Activated CD4-positive, alpha-beta T cell treated with anti-CD3 and anti-CD28 coated beads for 36 hours (primary cell): ENCODE measurements at regions not wholly inside any gene's neighbourhood (a gene's known extent, or its start where the extent isn't known, plus 50 kb on each side); places are given as distances from the start of the nearest gene placed in this dataset.
"Not testable (repeated sequence)": the region's sequence is repeated elsewhere in the genome, so short reads cannot be mapped to it uniquely, and the experiment has no call there.

Experiments
- ATAC-seq: fragments of 200-7000 bp; cut with Tn5 transposase; one replicate; pipeline ENCODE4 v1.10.0; 2021; ENCODE audit warnings: mild to moderate bottlenecking, moderate library complexity
- CTCF ChIA-PET: fragments of 350-600 bp; sonication (Branson Sonifier 250); formaldehyde crosslinking; loops from one replicate; lab custom pipeline; 2021; ENCODE audit warnings: antibody characterized with exemption; lab: Charles Lee
- POLR2A ChIA-PET: fragments of 350-600 bp; sonication (Branson Sonifier 250); formaldehyde crosslinking; loops from one replicate; lab custom pipeline; 2021; ENCODE audit warnings: antibody characterized with exemption, inconsistent platforms; lab: Charles Lee
- DNase-seq: peaks from one replicate; pipeline ENCODE4 v3.0.0-alpha.2; 2020
- H3K27ac Mint-ChIP-seq: one replicate; pipeline ENCODE4 v1.8.0; 2021; ENCODE audit warnings: mixed read lengths
- H3K27me3 Mint-ChIP-seq: one replicate; pipeline ENCODE4 v1.8.0; 2021; ENCODE audit warnings: mixed read lengths
- H3K36me3 Mint-ChIP-seq: one replicate; pipeline ENCODE4 v1.8.0; 2021; ENCODE audit warnings: low read depth, mixed read lengths
- H3K4me1 Mint-ChIP-seq: one replicate; pipeline ENCODE4 v1.8.0; 2021; ENCODE audit warnings: mixed read lengths
- H3K4me3 Mint-ChIP-seq: one replicate; pipeline ENCODE4 v1.8.0; 2021; ENCODE audit warnings: mild to moderate bottlenecking, moderate library complexity, mixed read lengths
- H3K9me3 Mint-ChIP-seq: one replicate; pipeline ENCODE4 v1.8.0; 2021; ENCODE audit warnings: low read depth, mixed read lengths
- intact Hi-C, 2 experiments: fragments of 100-400 bp; cut with DNase I in 1 of 2; cut with micrococcal nuclease in 1 of 2; formaldehyde crosslinking; loops; one replicate each; pipeline versions ENCODE4 v1.14.2 to v1.15.1; 2022 to 2024; cut with DNase I, micrococcal nuclease

GRCh38 chr3:82177774-82178173, 416.3 kb upstream of the GBE1 start:
- ATAC-seq = no peak
- CTCF ChIA-PET = no interaction called here

GRCh38 chr3:82165266-82165665, 403.8 kb upstream of the GBE1 start:
- ChIA-PET POLR2A (no interaction called here), CTCF (no interaction called here)
- no peak for DNase-seq
- H3K9me3 Mint-ChIP-seq = no peaks in the 10 kb centered on the region
- no peak overlapping the region for H3K4me3 Mint-ChIP-seq
- H3K4me1 Mint-ChIP-seq = no peaks in the 10 kb centered on the region
- H3K27ac Mint-ChIP-seq = no peak overlapping the region
- H3K36me3 Mint-ChIP-seq = no peaks in the 10 kb centered on the region
- intact Hi-C loops = no loop called here
- no peaks in the 10 kb centered on the region for H3K27me3 Mint-ChIP-seq
- no peak for ATAC-seq

More at GRCh38 chr3:82177774-82178173, 416.3 kb upstream of the GBE1 start:
- no peak overlapping the region for H3K27ac Mint-ChIP-seq
- no peak overlapping the region for H3K4me3 Mint-ChIP-seq
- no peaks in the 10 kb centered on the region for H3K9me3 Mint-ChIP-seq
- H3K4me1 Mint-ChIP-seq = no peaks in the 10 kb centered on the region
- POLR2A ChIA-PET = no interaction called here
- intact Hi-C loops = no loop called here
- DNase-seq = no peak
- no peaks in the 10 kb centered on the region for H3K27me3 Mint-ChIP-seq
- no peaks in the 10 kb centered on the region for H3K36me3 Mint-ChIP-seq

- Mint-ChIP-seq H3K4me3 (no peak overlapping the region), H3K4me1 (no peaks in the 10 kb centered on the region), H3K27ac (no peak overlapping the region), H3K36me3 (no peaks in the 10 kb centered on the region), H3K27me3 (no peaks in the 10 kb centered on the region), H3K9me3 (no peaks in the 10 kb centered on the region)
- ATAC-seq (no peak), DNase-seq (no peak)
- intact Hi-C loops = no loop called here
- CTCF ChIA-PET = interaction anchor here (0.7 kb wide), 1 partner anchor 86 kb away, joined by 3 read pairs; no protein-coding TSS in a partner anchor
- POLR2A ChIA-PET = no interaction called here
Measured at GRCh38 chr3:82163907-82164520, 402.6 kb upstream of the GBE1 start.

GRCh38 chr3:82157952-82158351, 396.5 kb upstream of the GBE1 start:
- intact Hi-C loops = no loop called here
- Mint-ChIP-seq H3K27ac (no peak overlapping the region), H3K36me3 (no peaks in the 10 kb centered on the region), H3K4me3 (no peak overlapping the region), H3K4me1 (no peaks in the 10 kb centered on the region), H3K27me3 (peaks cover 3% of the 10 kb centered on the region), H3K9me3 (peaks cover 3% of the 10 kb centered on the region)
- no peak for DNase-seq
- ATAC-seq = no peak
- ChIA-PET CTCF (no interaction called here), POLR2A (no interaction called here)

GRCh38 chr3:82153892-82154291, 392.4 kb upstream of the GBE1 start:
- H3K27me3 Mint-ChIP-seq, H3K27ac Mint-ChIP-seq, CTCF ChIA-PET, DNase-seq, H3K9me3 Mint-ChIP-seq, intact Hi-C loops, H3K36me3 Mint-ChIP-seq, H3K4me1 Mint-ChIP-seq, H3K4me3 Mint-ChIP-seq, POLR2A ChIA-PET, ATAC-seq: not testable (repeated sequence)

- H3K9me3 Mint-ChIP-seq = no peaks in the 10 kb centered on the region
- POLR2A ChIA-PET = no interaction called here
Measured at GRCh38 chr3:82145742-82146141, 384.3 kb upstream of the GBE1 start.

GRCh38 chr3:82144811-82145210, 383.4 kb upstream of the GBE1 start:
- Mint-ChIP-seq H3K27ac (no peak overlapping the region), H3K4me3 (no peak overlapping the region), H3K36me3 (no peaks in the 10 kb centered on the region), H3K27me3 (no peaks in the 10 kb centered on the region), H3K4me1 (no peaks in the 10 kb centered on the region), H3K9me3 (no peaks in the 10 kb centered on the region)
- CTCF ChIA-PET = interaction anchor here (1.0 kb wide), 1 partner anchor 235 kb away, joined by 3 read pairs; no protein-coding TSS in a partner anchor
- POLR2A ChIA-PET = no interaction called here
- DNase-seq (no peak), ATAC-seq (no peak)
- intact Hi-C loops = no loop called here

More at GRCh38 chr3:82145742-82146141, 384.3 kb upstream of the GBE1 start:
- CTCF ChIA-PET = interaction anchor here (0.6 to 1.0 kb wide), 2 partner anchors 16 to 236 kb away, joined by 3 read pairs; no protein-coding TSS in a partner anchor
- Mint-ChIP-seq H3K4me1 (no peaks in the 10 kb centered on the region), H3K27me3 (no peaks in the 10 kb centered on the region), H3K4me3 (no peak overlapping the region), H3K36me3 (no peaks in the 10 kb centered on the region), H3K27ac (no peak overlapping the region)
- intact Hi-C loops = no loop called here
- ATAC-seq = no peak
- no peak for DNase-seq

GRCh38 chr3:82143661-82144412, 382.4 kb upstream of the GBE1 start:
- no peaks in the 10 kb centered on the region for H3K9me3 Mint-ChIP-seq
- intact Hi-C loops = no loop called here
- H3K36me3 Mint-ChIP-seq = no peaks in the 10 kb centered on the region
- no peaks in the 10 kb centered on the region for H3K4me1 Mint-ChIP-seq
- no peak overlapping the region for H3K27ac Mint-ChIP-seq
- no peak for DNase-seq
- no peak for ATAC-seq
- no peak overlapping the region for H3K4me3 Mint-ChIP-seq
- ChIA-PET CTCF (interaction anchor here (0.5 kb wide), 1 partner anchor 32 kb away, joined by 3 read pairs; no protein-coding TSS in a partner anchor), POLR2A (no interaction called here)
- no peaks in the 10 kb centered on the region for H3K27me3 Mint-ChIP-seq

- Mint-ChIP-seq H3K27me3 (no peaks in the 10 kb centered on the region), H3K36me3 (no peaks in the 10 kb centered on the region), H3K4me1 (no peaks in the 10 kb centered on the region), H3K27ac (no peak overlapping the region), H3K4me3 (no peak overlapping the region), H3K9me3 (no peaks in the 10 kb centered on the region)
- ChIA-PET CTCF (no interaction called here), POLR2A (no interaction called here)
- DNase-seq = no peak
- intact Hi-C loops = no loop called here
- no peak for ATAC-seq
Measured at GRCh38 chr3:82141592-82141991, 380.1 kb upstream of the GBE1 start.

GRCh38 chr3:82137861-82138260, 376.4 kb upstream of the GBE1 start:
- intact Hi-C loops = loop anchor here in 1 of 2 experiments (10.0 kb wide), 1 partner anchor 833 kb away; no protein-coding TSS in a partner anchor

GRCh38 chr3:82137050-82137449, 375.6 kb upstream of the GBE1 start:
- Mint-ChIP-seq H3K4me1 (no peaks in the 10 kb centered on the region), H3K27ac (no peak overlapping the region), H3K36me3 (no peaks in the 10 kb centered on the region), H3K27me3 (peaks cover 2% of the 10 kb centered on the region), H3K9me3 (no peaks in the 10 kb centered on the region), H3K4me3 (no peak overlapping the region)
- DNase-seq = no peak
- no peak for ATAC-seq
- ChIA-PET POLR2A (no interaction called here), CTCF (interaction anchor here (0.7 kb wide), 2 partner anchors 143 to 179 kb away, joined by 3 to 4 read pairs; no protein-coding TSS in a partner anchor)
- intact Hi-C loops = loop anchor here in 1 of 2 experiments (10.0 kb wide), 1 partner anchor 832 kb away; no protein-coding TSS in a partner anchor

More at GRCh38 chr3:82137861-82138260, 376.4 kb upstream of the GBE1 start:
- H3K9me3 Mint-ChIP-seq = no peaks in the 10 kb centered on the region
- DNase-seq = no peak
- ChIA-PET POLR2A (no interaction called here), CTCF (interaction anchor here (0.7 kb wide), 2 partner anchors 143 to 178 kb away, joined by 3 to 4 read pairs; no protein-coding TSS in a partner anchor)
- H3K36me3 Mint-ChIP-seq = no peaks in the 10 kb centered on the region
- peaks cover 2% of the 10 kb centered on the region for H3K27me3 Mint-ChIP-seq
- no peak for ATAC-seq
- no peak overlapping the region for H3K27ac Mint-ChIP-seq
- no peak overlapping the region for H3K4me3 Mint-ChIP-seq
- H3K4me1 Mint-ChIP-seq = no peaks in the 10 kb centered on the region
